DOHH2 (cell line): ENCODE measurements at regions not wholly inside any gene's neighbourhood (a gene's known extent, or its start where the extent isn't known, plus 50 kb on each side); places are given as distances from the start of the nearest gene placed in this dataset.

Experiments
- EZH2phosphoT487 ChIP-seq: fragments of 200-600 bp; sonication (generic); IDR thresholded peaks from 2 replicates; pipeline ENCODE4 v1.6.1; 2017; ENCODE audit warnings: borderline replicate concordance, mild to moderate bottlenecking, antibody characterized with exemption, low read length, moderate library complexity, mixed read lengths
- TF ChIP-seq, protein P1 (sequence below): fragments of 200-600 bp; sonication (generic); IDR thresholded peaks from one replicate; pipeline ENCODE4 v1.5.1; 2014; ENCODE audit warnings: antibody characterized with exemption, mild to moderate bottlenecking, low read depth, low read length; ENCODE audit not compliant: poor library complexity, severe bottlenecking

DNA sequence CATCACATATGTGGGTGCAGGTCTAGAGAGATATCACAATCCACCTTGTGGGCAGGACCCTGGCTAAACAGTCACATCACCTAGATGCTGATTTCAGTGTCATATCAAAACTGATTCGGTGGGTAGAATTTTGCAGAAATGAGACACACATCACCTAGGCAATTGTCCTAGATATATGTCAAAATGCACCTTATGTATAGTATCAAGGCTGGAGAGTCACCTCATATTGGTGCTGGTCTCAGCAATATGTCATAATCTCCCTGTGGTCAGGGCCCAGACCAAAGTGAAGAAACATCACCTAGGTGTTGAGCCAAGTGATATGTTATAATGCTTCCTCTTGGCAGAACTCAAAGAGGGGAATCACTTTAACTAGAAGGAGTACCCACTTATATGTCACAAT, 905.0 kb upstream of the AMELY start:
- TF ChIP-seq, protein P1, sequence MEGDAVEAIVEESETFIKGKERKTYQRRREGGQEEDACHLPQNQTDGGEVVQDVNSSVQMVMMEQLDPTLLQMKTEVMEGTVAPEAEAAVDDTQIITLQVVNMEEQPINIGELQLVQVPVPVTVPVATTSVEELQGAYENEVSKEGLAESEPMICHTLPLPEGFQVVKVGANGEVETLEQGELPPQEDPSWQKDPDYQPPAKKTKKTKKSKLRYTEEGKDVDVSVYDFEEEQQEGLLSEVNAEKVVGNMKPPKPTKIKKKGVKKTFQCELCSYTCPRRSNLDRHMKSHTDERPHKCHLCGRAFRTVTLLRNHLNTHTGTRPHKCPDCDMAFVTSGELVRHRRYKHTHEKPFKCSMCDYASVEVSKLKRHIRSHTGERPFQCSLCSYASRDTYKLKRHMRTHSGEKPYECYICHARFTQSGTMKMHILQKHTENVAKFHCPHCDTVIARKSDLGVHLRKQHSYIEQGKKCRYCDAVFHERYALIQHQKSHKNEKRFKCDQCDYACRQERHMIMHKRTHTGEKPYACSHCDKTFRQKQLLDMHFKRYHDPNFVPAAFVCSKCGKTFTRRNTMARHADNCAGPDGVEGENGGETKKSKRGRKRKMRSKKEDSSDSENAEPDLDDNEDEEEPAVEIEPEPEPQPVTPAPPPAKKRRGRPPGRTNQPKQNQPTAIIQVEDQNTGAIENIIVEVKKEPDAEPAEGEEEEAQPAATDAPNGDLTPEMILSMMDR: no peak
- TF ChIP-seq EZH2phosphoT487: no peak
